Loucy (cell line): ENCODE measurements at regions not wholly inside any gene's neighbourhood (a gene's known extent, or its start where the extent isn't known, plus 50 kb on each side); places are given as distances from the start of the nearest gene placed in this dataset.

Source experiments
- CTCF ChIP-seq: fragments of 200-600 bp; sonication (generic); conservative IDR thresholded peaks from 2 replicates; pipeline ENCODE4 v1.5.1; 2014; ENCODE audit warnings: mild to moderate bottlenecking, antibody characterized with exemption, low read length
- EZH2phosphoT487 ChIP-seq: fragments of 200-600 bp; IDR thresholded peaks from 2 replicates; pipeline ENCODE4 v1.6.1; 2018; ENCODE audit warnings: antibody characterized with exemption, mild to moderate bottlenecking, moderate library complexity, borderline replicate concordance

DNA sequence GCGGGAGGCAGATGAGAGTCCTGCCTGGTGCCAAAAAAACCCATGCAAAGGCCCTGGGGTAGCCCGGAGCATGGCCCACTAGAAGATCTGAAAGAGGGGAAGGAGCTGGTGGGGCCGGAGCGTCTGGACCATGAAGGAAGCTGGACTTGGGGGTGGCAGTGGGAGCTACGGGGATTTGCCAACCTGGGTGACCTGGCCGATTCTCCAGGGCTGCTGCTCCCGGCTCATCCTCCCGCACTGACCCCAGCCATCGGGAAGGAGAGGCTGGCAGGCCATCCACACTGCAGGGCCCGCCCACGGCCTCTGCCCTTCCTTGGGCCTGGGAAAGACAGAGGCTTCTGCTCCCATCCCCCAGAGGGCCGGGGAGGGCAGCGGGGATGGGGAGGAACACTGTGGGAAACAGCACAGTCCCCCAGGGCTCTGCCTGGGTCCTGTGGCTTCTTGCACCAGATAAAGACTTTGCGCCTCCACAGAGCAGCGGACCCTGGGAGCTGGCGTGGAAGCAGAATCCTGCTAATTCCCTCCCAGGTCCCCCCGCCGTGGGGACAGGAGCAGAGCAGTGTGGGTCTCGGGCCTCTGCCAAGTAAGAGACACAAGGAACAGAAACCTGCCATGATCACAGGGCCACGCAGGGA is 87.1 kb upstream of the LINC01488 start:
- TF ChIP-seq CTCF (no peak), EZH2phosphoT487 (no peak)
